NT2/D1 (cell line): ENCODE measurements at regions not wholly inside any gene's neighbourhood (a gene's known extent, or its start where the extent isn't known, plus 50 kb on each side); places are given as distances from the start of the nearest gene placed in this dataset.

Experiments used
- DNase-seq: peaks from one replicate; pipeline ENCODE4 v3.0.0-alpha.2; 2011; ENCODE audit warnings: low read depth, low spot score
- H3K27me3 ChIP-seq: 2 replicates; pipeline ENCODE4 v1.6.0; 2011; ENCODE audit warnings: mild to moderate bottlenecking; ENCODE audit not compliant: insufficient read length, insufficient read depth
- H3K36me3 ChIP-seq: 2 replicates; pipeline ENCODE4 v1.6.1; 2011; ENCODE audit warnings: mild to moderate bottlenecking, low read length, mixed read lengths; ENCODE audit not compliant: insufficient read depth, insufficient read length
- H3K4me1 ChIP-seq: 2 replicates; pipeline ENCODE4 v1.5.1; 2011; ENCODE audit not compliant: insufficient read depth, insufficient read length
- H3K4me3 ChIP-seq: 2 replicates; pipeline ENCODE4 v1.5.1; 2011; ENCODE audit warnings: low read depth; ENCODE audit not compliant: insufficient read length
- H3K9ac ChIP-seq: 2 replicates; pipeline ENCODE4 v1.6.0; 2011; ENCODE audit warnings: low read depth; ENCODE audit not compliant: insufficient read length
- H3K9me3 ChIP-seq: 2 replicates; pipeline ENCODE4 v1.5.1; 2011; ENCODE audit warnings: mild to moderate bottlenecking, low read length; ENCODE audit not compliant: insufficient read depth
- SUZ12 ChIP-seq: IDR thresholded peaks from 2 replicates; pipeline ENCODE4 v1.6.1; 2011; ENCODE audit not compliant: insufficient read length, insufficient read depth; ENCODE audit errors: extremely low read depth
- YY1 ChIP-seq: IDR thresholded peaks from 2 replicates; pipeline ENCODE4 v1.6.1; 2011; ENCODE audit not compliant: insufficient read length, insufficient read depth
- ZNF274 ChIP-seq: IDR thresholded peaks from 2 replicates; pipeline ENCODE4 v1.6.1; 2011; ENCODE audit warnings: mild to moderate bottlenecking, low read depth, low read length

DNA sequence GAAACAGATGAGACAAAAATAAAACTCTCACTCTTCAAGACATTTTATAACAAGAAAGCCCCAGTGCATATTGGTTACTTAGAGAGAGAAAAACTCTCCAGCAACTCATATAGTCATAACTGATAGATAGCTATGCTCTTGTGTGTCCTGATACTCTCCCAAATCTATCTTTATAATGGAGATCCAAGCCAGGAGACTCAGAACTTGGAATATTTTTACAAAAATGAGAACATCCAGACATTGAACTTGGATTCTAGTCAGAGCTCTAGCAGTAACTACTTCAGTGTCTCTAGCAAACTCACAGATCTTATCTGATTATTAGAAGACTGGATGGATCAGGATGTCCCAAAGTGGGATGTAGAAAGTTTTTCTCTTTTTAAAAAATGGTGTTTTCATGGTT, 412.7 kb upstream of the BRINP1 start:
- H3K9me3 ChIP-seq: no peaks in the 10 kb centered on the region
- H3K27me3 ChIP-seq: no peaks in the 10 kb centered on the region
- H3K9ac ChIP-seq: no peak overlapping the region
- DNase-seq: no peak
- no peaks in the 10 kb centered on the region for H3K36me3 ChIP-seq
- H3K4me3 ChIP-seq: no peak overlapping the region
- no peaks in the 10 kb centered on the region for H3K4me1 ChIP-seq
- TF ChIP-seq ZNF274: no peak

GRCh38 chr9:119775410-119775809, 406.2 kb upstream of the BRINP1 start:
- no peak overlapping the region for H3K4me3 ChIP-seq
- TF ChIP-seq YY1 (no peak), ZNF274 (no peak), SUZ12 (no peak)
- H3K9me3 ChIP-seq: no peaks in the 10 kb centered on the region
- peaks cover 19% of the 10 kb centered on the region for H3K27me3 ChIP-seq
- H3K4me1 ChIP-seq: peaks cover 4% of the 10 kb centered on the region
- no peak for DNase-seq
- no peaks in the 10 kb centered on the region for H3K36me3 ChIP-seq
- no peak overlapping the region for H3K9ac ChIP-seq

DNA sequence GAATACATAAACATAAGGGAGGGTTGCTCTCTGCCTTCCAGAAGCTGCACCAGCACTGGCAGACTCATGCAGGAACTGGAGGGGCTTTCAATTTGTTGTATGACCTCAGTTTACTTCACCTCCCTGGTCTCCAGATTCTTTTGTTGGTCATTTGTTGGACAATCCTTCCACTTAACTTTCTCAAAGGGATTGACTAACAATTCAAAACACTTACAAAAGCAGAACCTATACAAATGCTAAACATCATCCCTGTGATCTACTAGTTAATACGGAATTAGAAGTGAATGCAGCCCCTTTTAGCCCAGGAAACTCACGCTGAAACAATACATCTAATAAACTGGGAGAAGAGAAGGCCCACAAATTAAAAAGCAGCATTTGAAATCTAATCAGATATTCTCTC, 404.6 kb upstream of the BRINP1 start:
- Histone ChIP-seq H3K9ac (no peak overlapping the region), H3K4me1 (peaks cover 4% of the 10 kb centered on the region), H3K27me3 (peaks cover 19% of the 10 kb centered on the region), H3K36me3 (no peaks in the 10 kb centered on the region), H3K9me3 (no peaks in the 10 kb centered on the region), H3K4me3 (no peak overlapping the region)
- TF ChIP-seq ZNF274: no peak
- TF ChIP-seq SUZ12: no peak
- no peak for TF ChIP-seq YY1
- peak; percentile 75 for DNase-seq

- Histone ChIP-seq H3K4me1 (peaks cover 4% of the 10 kb centered on the region), H3K4me3 (no peak overlapping the region), H3K9me3 (no peaks in the 10 kb centered on the region), H3K36me3 (no peaks in the 10 kb centered on the region), H3K27me3 (peaks cover 19% of the 10 kb centered on the region), H3K9ac (no peak overlapping the region)
- no peak for DNase-seq
- TF ChIP-seq SUZ12 (no peak), ZNF274 (no peak), YY1 (no peak)
These were observed 402.1 kb upstream of the BRINP1 start for GRCh38 chr9:119771341-119771740.

GRCh38 chr9:119768266-119768665, 399.0 kb upstream of the BRINP1 start:
- H3K4me3 ChIP-seq: no peak overlapping the region
- H3K36me3 ChIP-seq: no peaks in the 10 kb centered on the region
- no peak for TF ChIP-seq ZNF274
- TF ChIP-seq SUZ12: no peak
- TF ChIP-seq YY1: no peak
- no peaks in the 10 kb centered on the region for H3K9me3 ChIP-seq
- DNase-seq: no peak
- H3K4me1 ChIP-seq: peaks cover 1% of the 10 kb centered on the region
- H3K27me3 ChIP-seq: peaks cover 17% of the 10 kb centered on the region
- H3K9ac ChIP-seq: no peak overlapping the region

DNA sequence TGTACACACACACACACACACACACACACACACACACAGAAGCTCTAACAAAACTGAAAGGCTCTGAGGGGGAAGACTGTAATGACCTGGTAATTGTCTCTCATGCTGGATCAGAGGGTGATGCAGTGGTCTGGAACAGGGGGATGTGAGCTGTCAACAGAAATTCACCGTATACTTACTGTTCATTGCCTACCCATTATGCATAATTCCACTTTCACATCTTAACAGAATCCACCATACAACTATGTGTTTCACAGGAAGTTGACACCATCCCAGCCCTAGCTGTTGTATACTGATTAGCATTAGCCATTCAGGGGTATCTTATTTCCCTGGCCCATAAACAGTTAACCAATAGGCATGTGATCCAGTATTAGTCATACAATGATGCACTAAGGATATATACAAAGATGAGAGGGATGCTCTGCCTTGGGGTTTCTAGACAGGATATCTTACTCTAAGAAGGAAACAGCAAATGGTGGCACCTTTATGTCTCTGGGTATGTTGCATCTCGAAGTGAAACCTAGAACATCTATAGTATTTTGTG, 396.5 kb upstream of the BRINP1 start:
- no peaks in the 10 kb centered on the region for H3K36me3 ChIP-seq
- H3K9me3 ChIP-seq: no peaks in the 10 kb centered on the region
- TF ChIP-seq SUZ12 (no peak), ZNF274 (no peak), YY1 (no peak)
- no peak for DNase-seq
- H3K27me3 ChIP-seq: no peaks in the 10 kb centered on the region
- no peak overlapping the region for H3K9ac ChIP-seq
- H3K4me3 ChIP-seq: no peak overlapping the region
- H3K4me1 ChIP-seq: no peaks in the 10 kb centered on the region

- H3K36me3 ChIP-seq: no peaks in the 10 kb centered on the region
- no peaks in the 10 kb centered on the region for H3K9me3 ChIP-seq
- H3K4me3 ChIP-seq: no peak overlapping the region
- TF ChIP-seq ZNF274 (no peak), SUZ12 (no peak), YY1 (no peak)
- no peak for DNase-seq
- no peaks in the 10 kb centered on the region for H3K4me1 ChIP-seq
- no peaks in the 10 kb centered on the region for H3K27me3 ChIP-seq
- no peak overlapping the region for H3K9ac ChIP-seq
These were observed 394.0 kb upstream of the BRINP1 start for GRCh38 chr9:119763260-119763659.

DNA sequence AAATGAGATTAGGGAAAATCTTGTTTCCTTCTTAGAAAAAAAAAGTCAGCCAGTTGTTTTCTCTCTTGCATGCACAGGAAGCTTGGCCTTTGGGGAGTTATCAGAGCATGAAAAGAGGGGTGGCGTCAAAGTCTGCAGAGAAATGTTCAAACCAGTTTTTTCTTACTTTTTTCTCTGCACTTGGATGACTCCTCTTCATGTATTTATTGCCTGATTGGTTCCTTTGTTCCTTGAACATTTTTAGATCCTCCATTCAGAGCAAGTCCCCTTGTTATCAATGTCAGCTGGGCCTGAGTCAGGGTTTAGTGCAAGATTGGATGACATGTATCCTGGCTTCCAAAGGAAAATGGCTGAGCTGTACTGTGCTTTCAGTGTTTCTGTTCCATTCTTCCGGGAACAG, 392.6 kb upstream of the BRINP1 start:
- H3K9me3 ChIP-seq: no peaks in the 10 kb centered on the region
- H3K9ac ChIP-seq: no peak overlapping the region
- no peak for DNase-seq
- H3K27me3 ChIP-seq: no peaks in the 10 kb centered on the region
- TF ChIP-seq SUZ12: no peak
- no peak for TF ChIP-seq ZNF274
- no peak for TF ChIP-seq YY1
- H3K4me1 ChIP-seq: no peaks in the 10 kb centered on the region
- no peaks in the 10 kb centered on the region for H3K36me3 ChIP-seq
- H3K4me3 ChIP-seq: no peak overlapping the region
